Heart right ventricle (tissue), 16 donors: ENCODE measurements at regions not wholly inside any gene's neighbourhood (a gene's known extent, or its start where the extent isn't known, plus 50 kb on each side); places are given as distances from the start of the nearest gene placed in this dataset.

ENCODE experiments used
- ATAC-seq, 8 donors: fragments of 200-7000 bp; cut with Tn5 transposase; one replicate each; pipeline ENCODE4 v1.9.1; 2020; ENCODE audit warnings: mild to moderate bottlenecking in 8 of 8, moderate library complexity in 8 of 8, moderate number of reproducible peaks in 1 of 8
- DNase-seq, 2 donors: peaks; one replicate each; pipeline ENCODE4 v3.0.0-alpha.2; 2020
- H3K27ac ChIP-seq, 10 donors: fragments of 200-600 bp; sonication (generic) in 2 of 10; one replicate each; pipeline versions ENCODE4 v1.5.0 to v1.8.0; 2020 to 2022; ENCODE audit warnings: mild to moderate bottlenecking in 3 of 10
- H3K27me3 ChIP-seq, 7 donors: fragments of 200-600 bp; one replicate each; pipeline ENCODE4 v1.8.0; 2021 to 2022; ENCODE audit warnings: mild to moderate bottlenecking in 2 of 7
- H3K36me3 ChIP-seq, 9 donors: fragments of 200-600 bp; sonication (generic) in 1 of 9; one replicate each; pipeline versions ENCODE4 v1.5.0 to v1.8.0; 2020 to 2022; ENCODE audit warnings: mild to moderate bottlenecking in 2 of 9
- H3K4me1 ChIP-seq, 9 donors: fragments of 200-600 bp; sonication (generic) in 1 of 9; one replicate each; pipeline versions ENCODE4 v1.5.0 to v1.8.0; 2020 to 2022; ENCODE audit warnings: mild to moderate bottlenecking in 4 of 9
- H3K4me3 ChIP-seq, 10 donors: fragments of 200-600 bp; sonication (generic) in 2 of 10; one replicate each; pipeline versions ENCODE4 v1.5.0 to v1.8.0; 2020 to 2022; ENCODE audit warnings: mild to moderate bottlenecking in 7 of 10, moderate library complexity in 2 of 10
- H3K9me3 ChIP-seq, 11 donors: fragments of 200-600 bp in 10 of 11; sonication (generic) in 2 of 11; one replicate each; pipeline versions ENCODE4 v1.5.0 to v1.8.0; 2013 to 2022; ENCODE audit warnings: mild to moderate bottlenecking in 2 of 11, control low read depth in 1 of 11, moderate library complexity in 1 of 11
- CTCF ChIP-seq, 9 donors: fragments of 200-600 bp; sonication (generic) in 2 of 9; IDR thresholded peaks; one replicate each; pipeline versions ENCODE4 v1.5.0 to v1.8.0; 2021 to 2022; ENCODE audit warnings: antibody characterized with exemption in 9 of 9, mild to moderate bottlenecking in 5 of 9, moderate library complexity in 1 of 9
- WGBS, 2 donors: extraction: QIAGEN DNeasy Blood & Tissue Kit; methylation state at CpG; one replicate each; pipeline ENCODE4 v1.1.7; 2013; ENCODE audit warnings: inconsistent platforms in 1 of 2; 5-methylcytosine and 5-hydroxymethylcytosine counted together
- intact Hi-C, 10 donors: fragments of 100-400 bp; cut with DNase I; formaldehyde crosslinking; loops; one replicate each; pipeline versions ENCODE4 v1.11.1 to v1.14.2; 2022
- donor health status: Arrhythmogenic right ventricular cardiomyopathy.
- donor health status: ischemic (EF 13 %, LVEDD 7.1; RV severe dilation, severe dysfunction).
- donor health status: healthy with polysubstance abuse.
- donor health status: DM: no; HTN: yes; CAD: no.
- donor health status: DM: no; HTN: no; CAD: no.
- donor health status: ischemic (EF 25% LVEDD 6.9; RV normal size, moderate dysfunction).
- donor health status: ischemic (EF 25% LVEDD 5.7; RV mildly dilated, moderate dysfunction).
- donor health status: healthy.
- donor health status: DM: yes; HTN: yes; CAD: no.
- donor health status: Ischemic cardiomyopathy.
- donor health status: ischemic (EF 35%, LVEDD 5.7; RV mildly dilated, moderate dysfunction).
- donor health status: nonischemic (EF 11% LVEDD 7.7; RV severe dilation, severe dysfunction).
- donor health status: DM: yes; HTN: yes; CAD: no.
- donor health status: PGD.
- donor health status: ischemic (EF 29% LVEDD 5.4; RV normal size, mild dysfunction).
- donor health status: nonischemic (EF 23%, LVEDD 6.1; RV moderate dilation, normal function).

DNA sequence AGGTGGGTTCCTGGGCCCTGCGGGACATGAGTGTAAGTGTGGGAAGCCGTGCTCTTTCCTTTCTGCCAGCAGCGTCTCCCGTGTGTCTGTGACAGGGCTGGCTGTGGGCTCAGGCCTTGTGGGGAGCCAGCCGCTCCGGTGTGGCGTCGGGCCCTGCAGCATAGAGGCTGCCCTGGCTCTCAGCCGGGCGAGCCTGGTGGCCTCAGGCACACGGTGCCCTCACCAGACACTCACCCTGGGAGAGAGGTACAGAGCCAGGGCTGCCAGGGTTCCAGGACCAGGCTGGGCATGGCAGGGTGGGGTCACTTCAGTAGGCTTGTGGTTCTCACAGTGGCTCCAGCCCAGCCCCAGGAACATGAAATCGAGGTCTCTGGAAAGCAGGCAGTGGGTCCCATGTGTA is 324.8 kb downstream of the TEX29 start:
- H3K27ac ChIP-seq: no peak overlapping the region
- no peaks in the 10 kb centered on the region for H3K4me1 ChIP-seq
- DNase-seq: no peak
- no peak overlapping the region for H3K4me3 ChIP-seq
- intact Hi-C loops: no loop called here
- no peak for TF ChIP-seq CTCF (IDR thresholded peaks at IDR 0.05)
- no peak for ATAC-seq
- H3K27me3 ChIP-seq: peaks cover 0 to 49% (median 13%) of the 10 kb centered on the region in 7 donors
- H3K36me3 ChIP-seq: no peaks in the 10 kb centered on the region
- no peaks in the 10 kb centered on the region for H3K9me3 ChIP-seq
- 90 to 91% methylated on average over 12 of the region's 12 CpGs for WGBS, 2 donors

GRCh38 chr13:111645598-111646455 is 325.4 kb downstream of the TEX29 start:
- TF ChIP-seq CTCF (IDR thresholded peaks at IDR 0.05): no peak
- no peak overlapping the region for H3K27ac ChIP-seq
- H3K27me3 ChIP-seq: peaks cover 0 to 54% (median 19%) of the 10 kb centered on the region in 7 donors
- WGBS, 2 donors: 81 to 84% methylated on average over 27 of the region's 27 CpGs
- H3K4me3 ChIP-seq: no peak overlapping the region
- intact Hi-C loops: no loop called here
- ATAC-seq (no peak), DNase-seq (no peak)
- H3K9me3 ChIP-seq: no peaks in the 10 kb centered on the region
- H3K36me3 ChIP-seq: no peaks in the 10 kb centered on the region
- H3K4me1 ChIP-seq: no peaks in the 10 kb centered on the region

DNA sequence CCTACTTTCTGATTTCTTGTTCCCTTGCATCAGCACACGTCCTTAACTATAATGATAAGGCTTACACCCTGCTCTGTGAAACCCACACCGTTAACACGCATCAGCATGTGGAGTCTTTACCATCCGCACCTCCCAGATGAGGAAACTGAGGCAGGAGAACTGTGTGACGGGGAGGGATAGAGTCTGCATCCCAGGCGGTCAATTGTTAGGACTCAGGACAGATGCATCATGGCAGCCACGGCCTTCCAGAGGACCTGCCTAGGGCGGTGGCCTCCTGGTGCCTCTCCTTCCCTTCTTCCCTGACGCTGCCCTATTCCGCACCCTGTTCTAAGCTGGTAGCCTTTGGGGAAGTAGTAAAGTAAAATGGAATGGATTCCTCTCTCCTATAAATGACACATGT is 326.0 kb downstream of the TEX29 start:
- Histone ChIP-seq H3K27me3 (peaks cover 0 to 59% (median 26%) of the 10 kb centered on the region in 7 donors), H3K9me3 (no peaks in the 10 kb centered on the region), H3K4me3 (no peak overlapping the region), H3K27ac (no peak overlapping the region), H3K4me1 (no peaks in the 10 kb centered on the region), H3K36me3 (no peaks in the 10 kb centered on the region)
- DNase-seq (no peak), ATAC-seq (no peak)
- 90 to 91% methylated on average over 10 of the region's 10 CpGs for WGBS, 2 donors
- intact Hi-C loops: no loop called here
- TF ChIP-seq CTCF (IDR thresholded peaks at IDR 0.05): no peak

DNA sequence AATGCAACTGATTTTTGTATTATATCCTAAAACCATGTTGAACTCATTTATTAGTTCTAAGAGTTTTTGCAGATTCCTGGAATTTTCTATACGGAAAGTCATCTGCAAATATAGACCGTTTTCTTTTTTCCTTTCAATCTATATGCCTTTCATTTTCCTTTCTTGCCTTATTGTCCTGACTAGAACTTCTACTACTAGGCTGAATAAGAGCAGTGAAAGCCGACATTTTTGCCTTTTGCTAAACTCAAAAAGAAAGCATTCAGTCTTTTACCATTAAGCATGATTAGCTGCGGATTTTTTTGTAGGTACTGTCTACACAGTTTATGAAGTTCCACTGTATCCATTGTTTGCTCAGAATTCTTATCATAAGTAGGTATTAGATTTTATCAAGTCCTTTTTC is 328.4 kb downstream of the TEX29 start:
- Histone ChIP-seq H3K27ac (no peak overlapping the region), H3K27me3 (peaks cover 0 to 71% (median 40%) of the 10 kb centered on the region in 7 donors), H3K9me3 (no peaks in the 10 kb centered on the region), H3K36me3 (no peaks in the 10 kb centered on the region), H3K4me3 (no peak overlapping the region), H3K4me1 (no peaks in the 10 kb centered on the region)
- intact Hi-C loops: no loop called here
- WGBS, 2 donors: 86 to 89% methylated on average over 4 of the region's 4 CpGs
- no peak for TF ChIP-seq CTCF (IDR thresholded peaks at IDR 0.05)
- no peak for ATAC-seq
- no peak for DNase-seq
